Esophagus muscularis mucosa (tissue), 4 donors: ENCODE measurements at regions not wholly inside any gene's neighbourhood (a gene's known extent, or its start where the extent isn't known, plus 50 kb on each side); places are given as distances from the start of the nearest gene placed in this dataset.

Source experiments
- DNase-seq: peaks from one replicate; pipeline ENCODE4 v3.0.0-alpha.2; 2017; ENCODE audit errors: extremely low spot score
- H3K27ac ChIP-seq, 4 donors: fragments of 200-600 bp; sonication (generic); replicated peaks in 1 of 4; 1 replicate in 3 of 4; 2 replicates in 1 of 4; pipeline ENCODE4 v1.5.1; 2016 to 2019; ENCODE audit warnings: mild to moderate bottlenecking in 1 of 4
- H3K27me3 ChIP-seq, 4 donors: fragments of 200-600 bp; sonication (generic); one replicate each; pipeline versions ENCODE4 v1.5.1 to v1.6.0; 2016 to 2019
- H3K36me3 ChIP-seq, 4 donors: fragments of 200-600 bp; sonication (generic); one replicate each; pipeline ENCODE4 v1.5.1; 2016 to 2019
- H3K4me1 ChIP-seq, 4 donors: fragments of 200-600 bp; sonication (generic); one replicate each; pipeline ENCODE4 v1.5.1; 2016 to 2019
- H3K4me3 ChIP-seq, 4 donors: fragments of 200-600 bp; sonication (generic); 1 replicate in 2 of 4; 2 replicates in 2 of 4; pipeline ENCODE4 v1.5.1; 2016 to 2019; ENCODE audit warnings: mild to moderate bottlenecking in 4 of 4, moderate library complexity in 1 of 4
- H3K9me3 ChIP-seq, 4 donors: fragments of 200-600 bp; sonication (generic); 1 replicate in 3 of 4; 2 replicates in 1 of 4; pipeline ENCODE4 v1.5.1; 2016 to 2019
- EP300 ChIP-seq: sonication (generic); formaldehyde crosslinking; IDR thresholded peaks from one replicate; pipeline ENCODE4 v1.6.1; 2017; ENCODE audit warnings: antibody characterized with exemption
- POLR2A ChIP-seq: fragments of 450-650 bp; IDR thresholded peaks from one replicate; pipeline ENCODE4 v1.6.1; 2017; ENCODE audit warnings: antibody characterized with exemption, moderate library complexity, mild to moderate bottlenecking, low read depth
- POLR2AphosphoS5 ChIP-seq, 2 donors: sonication (generic); formaldehyde crosslinking; IDR thresholded peaks; one replicate each; pipeline ENCODE4 v1.6.1; 2017; ENCODE audit warnings: antibody characterized with exemption in 2 of 2
- WGBS: methylation state at CpG from one replicate; pipeline ENCODE4 v1.1.5; 2018; 5-methylcytosine and 5-hydroxymethylcytosine counted together
- intact Hi-C: fragments of 100-400 bp; cut with DNase I; formaldehyde crosslinking; loops from one replicate; pipeline ENCODE4 v1.15.1; 2023
- TF ChIP-seq, protein P1 (sequence below), 3 experiments: fragments of 200-600 bp in 2 of 3; fragments of 450-650 bp in 1 of 3; sonication (generic) in 2 of 3; IDR thresholded peaks; one replicate each; pipeline ENCODE4 v1.5.1; 2017 to 2019; ENCODE audit warnings: antibody characterized with exemption in 3 of 3, mild to moderate bottlenecking in 2 of 3, moderate library complexity in 1 of 3

DNA sequence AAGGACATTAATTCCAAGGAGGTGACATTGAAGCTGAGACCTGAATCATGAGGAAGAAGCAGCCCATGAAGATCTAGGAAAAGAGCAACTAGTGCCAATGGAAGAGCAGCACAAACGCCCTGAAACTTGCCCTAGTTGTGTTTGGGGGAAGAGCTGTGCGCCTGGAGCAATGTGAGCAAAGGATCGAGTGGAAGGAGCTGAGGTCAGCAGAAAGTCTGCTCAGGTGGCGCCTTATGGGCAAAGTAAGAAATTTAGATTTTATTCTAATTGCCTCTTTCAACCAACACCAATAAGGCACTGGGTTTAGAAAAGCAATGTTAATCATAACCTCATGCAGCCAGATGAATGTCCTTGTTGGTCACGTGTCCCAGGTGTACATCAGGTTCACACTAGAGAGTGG is 226.0 kb upstream of the THSD7B start:
- TF ChIP-seq POLR2AphosphoS5 (IDR thresholded peaks at IDR 0.05) (no peak), EP300 (no peak), POLR2A (no peak)
- TF ChIP-seq, protein P1, sequence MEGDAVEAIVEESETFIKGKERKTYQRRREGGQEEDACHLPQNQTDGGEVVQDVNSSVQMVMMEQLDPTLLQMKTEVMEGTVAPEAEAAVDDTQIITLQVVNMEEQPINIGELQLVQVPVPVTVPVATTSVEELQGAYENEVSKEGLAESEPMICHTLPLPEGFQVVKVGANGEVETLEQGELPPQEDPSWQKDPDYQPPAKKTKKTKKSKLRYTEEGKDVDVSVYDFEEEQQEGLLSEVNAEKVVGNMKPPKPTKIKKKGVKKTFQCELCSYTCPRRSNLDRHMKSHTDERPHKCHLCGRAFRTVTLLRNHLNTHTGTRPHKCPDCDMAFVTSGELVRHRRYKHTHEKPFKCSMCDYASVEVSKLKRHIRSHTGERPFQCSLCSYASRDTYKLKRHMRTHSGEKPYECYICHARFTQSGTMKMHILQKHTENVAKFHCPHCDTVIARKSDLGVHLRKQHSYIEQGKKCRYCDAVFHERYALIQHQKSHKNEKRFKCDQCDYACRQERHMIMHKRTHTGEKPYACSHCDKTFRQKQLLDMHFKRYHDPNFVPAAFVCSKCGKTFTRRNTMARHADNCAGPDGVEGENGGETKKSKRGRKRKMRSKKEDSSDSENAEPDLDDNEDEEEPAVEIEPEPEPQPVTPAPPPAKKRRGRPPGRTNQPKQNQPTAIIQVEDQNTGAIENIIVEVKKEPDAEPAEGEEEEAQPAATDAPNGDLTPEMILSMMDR (IDR thresholded peaks at IDR 0.05) = no peak
- WGBS = 84% methylated on average over 5 of the region's 5 CpGs
- no peaks in the 10 kb centered on the region for H3K27me3 ChIP-seq
- no peaks in the 10 kb centered on the region for H3K9me3 ChIP-seq
- no peaks in the 10 kb centered on the region for H3K36me3 ChIP-seq
- no peaks in the 10 kb centered on the region for H3K4me1 ChIP-seq
- H3K4me3 ChIP-seq = no peak overlapping the region
- intact Hi-C loops = no loop called here
- no peak for DNase-seq
- no peak overlapping the region for H3K27ac ChIP-seq

DNA sequence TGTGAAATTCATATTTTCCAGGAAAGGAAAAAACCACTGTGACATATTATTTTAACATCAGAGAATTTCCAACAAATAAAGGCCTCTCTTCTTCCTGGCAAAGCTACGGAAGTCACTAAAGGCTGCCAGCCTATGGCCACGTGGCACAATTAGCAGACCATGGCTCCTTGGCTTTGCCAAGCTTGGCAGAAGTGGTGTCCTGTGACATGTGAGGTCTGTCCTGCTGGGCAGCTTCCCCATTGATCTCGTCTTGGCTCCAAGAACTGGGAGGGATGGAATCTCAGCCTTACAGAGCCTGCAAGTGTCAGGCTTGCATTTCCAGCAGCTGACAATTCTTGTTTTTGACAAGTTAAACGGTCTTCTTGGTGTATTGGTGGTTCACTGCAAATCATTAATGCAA is 226.9 kb upstream of the THSD7B start:
- no peaks in the 10 kb centered on the region for H3K36me3 ChIP-seq
- H3K4me1 ChIP-seq = no peaks in the 10 kb centered on the region
- H3K27me3 ChIP-seq = no peaks in the 10 kb centered on the region
- no peak for TF ChIP-seq EP300
- TF ChIP-seq POLR2AphosphoS5 (IDR thresholded peaks at IDR 0.05) = no peak
- TF ChIP-seq, protein P1 (IDR thresholded peaks at IDR 0.05) = no peak
- no peak for TF ChIP-seq POLR2A
- 44% methylated on average over 4 of the region's 4 CpGs for WGBS
- no peaks in the 10 kb centered on the region for H3K9me3 ChIP-seq
- intact Hi-C loops = no loop called here
- H3K4me3 ChIP-seq = no peak overlapping the region
- no peak for DNase-seq
- no peak overlapping the region for H3K27ac ChIP-seq

GRCh38 chr2:136534811-136535210 is 230.5 kb upstream of the THSD7B start:
- no peaks in the 10 kb centered on the region for H3K27me3 ChIP-seq
- no peaks in the 10 kb centered on the region for H3K9me3 ChIP-seq
- intact Hi-C loops = no loop called here
- no peaks in the 10 kb centered on the region for H3K4me1 ChIP-seq
- TF ChIP-seq POLR2AphosphoS5 (IDR thresholded peaks at IDR 0.05) = no peak
- TF ChIP-seq POLR2A = no peak
- TF ChIP-seq, protein P1 (IDR thresholded peaks at IDR 0.05) = no peak
- no peak for TF ChIP-seq EP300
- DNase-seq = no peak
- H3K4me3 ChIP-seq = no peak overlapping the region
- H3K27ac ChIP-seq = no peak overlapping the region
- 47% methylated on average over 3 of the region's 3 CpGs for WGBS
- no peaks in the 10 kb centered on the region for H3K36me3 ChIP-seq

DNA sequence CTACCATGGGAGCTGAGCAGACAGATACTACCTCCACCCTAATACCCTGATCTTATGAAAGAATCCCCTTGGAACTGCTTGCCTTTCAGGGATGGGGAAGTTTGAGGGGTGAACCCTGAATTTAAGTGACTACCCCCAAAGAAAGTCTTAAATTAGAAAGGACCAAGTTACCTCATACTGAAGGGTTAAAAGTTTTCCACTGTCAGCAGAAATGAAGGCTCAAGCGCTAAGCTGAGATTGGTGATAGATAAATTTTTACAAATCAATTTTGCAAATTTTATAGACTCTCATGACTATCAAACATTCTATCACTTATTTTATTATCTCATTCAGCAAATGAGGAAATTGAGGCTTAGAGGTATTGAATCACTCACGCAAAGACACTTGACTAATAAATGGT is 233.2 kb upstream of the THSD7B start:
- H3K4me3 ChIP-seq = no peak overlapping the region
- H3K4me1 ChIP-seq = no peaks in the 10 kb centered on the region
- H3K27me3 ChIP-seq = no peaks in the 10 kb centered on the region
- 94% methylated on average over 2 of the region's 2 CpGs for WGBS
- DNase-seq = no peak
- H3K27ac ChIP-seq = no peak overlapping the region
- no peak for TF ChIP-seq POLR2A
- TF ChIP-seq EP300 = no peak
- no peak for TF ChIP-seq POLR2AphosphoS5 (IDR thresholded peaks at IDR 0.05)
- TF ChIP-seq, protein P1 (IDR thresholded peaks at IDR 0.05) = no peak
- no peaks in the 10 kb centered on the region for H3K9me3 ChIP-seq
- H3K36me3 ChIP-seq = no peaks in the 10 kb centered on the region
- intact Hi-C loops = no loop called here

DNA sequence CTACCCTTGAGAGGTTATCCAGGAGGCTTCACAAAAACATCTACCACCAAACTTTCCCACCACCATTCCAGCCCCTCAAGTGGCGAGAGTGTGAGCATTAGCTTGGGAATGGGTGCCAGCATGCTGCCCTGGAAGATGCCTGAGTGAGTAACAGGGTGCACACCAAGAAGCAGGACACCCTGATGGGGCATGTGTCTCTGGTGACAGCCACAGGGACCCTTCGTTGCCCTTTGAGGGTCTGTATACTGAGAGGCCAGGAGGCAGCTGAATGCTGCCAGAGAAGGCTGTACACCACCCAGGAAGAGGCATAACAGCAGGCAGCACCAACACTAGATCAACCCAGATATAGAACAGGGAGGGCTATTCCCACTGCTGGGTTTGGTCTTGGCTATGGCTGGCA is 233.6 kb upstream of the THSD7B start:
- no peak overlapping the region for H3K4me3 ChIP-seq
- no peak for TF ChIP-seq POLR2AphosphoS5 (IDR thresholded peaks at IDR 0.05)
- TF ChIP-seq, protein P1 (IDR thresholded peaks at IDR 0.05) = no peak
- no peak for TF ChIP-seq EP300
- no peak for TF ChIP-seq POLR2A
- peak; percentile 91 for DNase-seq
- no peaks in the 10 kb centered on the region for H3K9me3 ChIP-seq
- no peak overlapping the region for H3K27ac ChIP-seq
- no peaks in the 10 kb centered on the region for H3K4me1 ChIP-seq
- intact Hi-C loops = no loop called here
- WGBS = 100% methylated on average over 1 of the region's 2 CpGs
- no peaks in the 10 kb centered on the region for H3K36me3 ChIP-seq
- H3K27me3 ChIP-seq = no peaks in the 10 kb centered on the region
